GM19035 (cell line): ENCODE measurements at regions not wholly inside any gene's neighbourhood (a gene's known extent, or its start where the extent isn't known, plus 50 kb on each side); places are given as distances from the start of the nearest gene placed in this dataset.
"Not testable (repeated sequence)": the region's sequence is repeated elsewhere in the genome, so short reads cannot be mapped to it uniquely, and the experiment has no call there.

Experiments
- ATAC-seq: cut with Tn5 transposase; IDR thresholded peaks from one replicate; pipeline ENCODE4 v1.9.1; 2021; ENCODE audit not compliant: unreplicated experiment

GRCh38 chr9:31854187-31854586, 530.3 kb upstream of the ACO1 start:
- no peak for ATAC-seq

- no peak for ATAC-seq
Observed at GRCh38 chr9:31868830-31869229, 515.6 kb upstream of the ACO1 start.

- ATAC-seq = no peak
Observed at GRCh38 chr9:31870276-31870675, 514.2 kb upstream of the ACO1 start.

GRCh38 chr9:31873722-31874121, 510.7 kb upstream of the ACO1 start:
- ATAC-seq = no peak

GRCh38 chr9:31894008-31894407, 490.4 kb upstream of the ACO1 start:
- ATAC-seq = no peak

- peak; percentile 90 for ATAC-seq
Observed at GRCh38 chr9:31908158-31908890, 476.1 kb upstream of the ACO1 start.

- peak; percentile 55 for ATAC-seq
Observed at GRCh38 chr9:31908891-31909480, 475.5 kb upstream of the ACO1 start.

GRCh38 chr9:31912636-31913035, 471.8 kb upstream of the ACO1 start:
- ATAC-seq = no peak

GRCh38 chr9:31916591-31917241, 467.7 kb upstream of the ACO1 start:
- no peak for ATAC-seq

- ATAC-seq = not testable (repeated sequence)
Observed at GRCh38 chr9:31937737-31938136, 446.7 kb upstream of the ACO1 start.

- no peak for ATAC-seq
Observed at GRCh38 chr9:31950756-31951155, 433.7 kb upstream of the ACO1 start.

GRCh38 chr9:31958572-31958971, 425.9 kb upstream of the ACO1 start:
- ATAC-seq = no peak

GRCh38 chr9:31969552-31969951, 414.9 kb upstream of the ACO1 start:
- no peak for ATAC-seq

- no peak for ATAC-seq
Observed at GRCh38 chr9:31983895-31984294, 400.5 kb upstream of the ACO1 start.

- ATAC-seq = no peak
Observed at GRCh38 chr9:31996331-31996730, 388.1 kb upstream of the ACO1 start.

- no peak for ATAC-seq
Observed at GRCh38 chr9:32004431-32005076, 379.9 kb upstream of the ACO1 start.

GRCh38 chr9:32010322-32010721, 374.1 kb upstream of the ACO1 start:
- no peak for ATAC-seq

- ATAC-seq = no peak
Observed at GRCh38 chr9:32011049-32011448, 373.4 kb upstream of the ACO1 start.

GRCh38 chr9:32015795-32016194, 368.6 kb upstream of the ACO1 start:
- ATAC-seq = no peak

- ATAC-seq = no peak
Observed at GRCh38 chr9:32045513-32045912, 338.9 kb upstream of the ACO1 start.

GRCh38 chr9:32067261-32067660, 317.2 kb upstream of the ACO1 start:
- no peak for ATAC-seq
